ENCODE measurements at regions not wholly inside any gene's neighbourhood (a gene's known extent, or its start where the extent isn't known, plus 50 kb on each side); places are given as distances from the start of the nearest gene placed in this dataset.

GRCh38 chr5:23072179-23072578, 219.0 kb upstream of the CDH12 start:
- TF ChIP-seq CTCF (IDR thresholded peaks at IDR 0.05), result no peak
- TF ChIP-seq POLR2A (IDR thresholded peaks at IDR 0.05), result no peak

All from prostate gland (tissue), 2 donors.